ENCODE measurements at regions not wholly inside any gene's neighbourhood (a gene's known extent, or its start where the extent isn't known, plus 50 kb on each side); places are given as distances from the start of the nearest gene placed in this dataset.

- no peak for TF ChIP-seq CTCF (IDR thresholded peaks at IDR 0.05; ENCODE audit: low read depth, low read length)
- no peak for DNase-seq (ENCODE audit: extremely low read depth, low read depth)
Observed at GRCh38 chr2:120446236-120447126, 100.5 kb downstream of the INHBB start.

DNA sequence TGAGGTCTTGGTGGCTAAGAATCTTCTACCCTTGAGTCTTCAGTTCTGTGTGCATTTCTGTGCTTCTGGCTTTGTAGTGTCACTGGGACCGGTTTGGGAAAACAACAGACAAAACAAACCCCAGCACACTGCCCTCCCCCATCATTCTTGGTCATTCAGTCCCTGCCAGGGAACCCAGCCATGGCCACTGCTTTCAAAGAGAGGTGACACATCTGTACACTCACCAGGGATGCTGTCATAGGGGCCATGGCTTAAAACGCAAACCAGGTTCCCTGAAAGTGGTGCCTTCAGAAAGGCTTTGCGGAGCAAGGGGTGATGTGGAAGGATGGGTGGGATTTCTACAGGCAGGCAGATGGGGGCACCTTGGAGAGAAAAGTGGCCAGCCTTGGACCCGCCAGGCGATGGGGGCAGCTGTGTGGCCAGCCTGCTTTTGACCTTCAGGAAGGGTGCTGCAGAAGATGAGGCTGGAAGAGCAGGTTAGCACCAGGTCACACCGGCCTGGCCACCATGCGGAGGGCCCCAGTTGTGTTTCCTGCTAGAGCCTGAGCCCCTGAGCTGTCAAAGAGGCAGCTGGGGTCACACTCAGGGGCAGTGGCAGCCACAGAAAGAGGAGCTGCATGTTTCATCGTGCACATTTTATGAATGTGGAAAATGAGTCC is 101.3 kb downstream of the INHBB start:
- no peak for TF ChIP-seq CTCF (IDR thresholded peaks at IDR 0.05; ENCODE audit: low read depth, low read length)
- DNase-seq (ENCODE audit: extremely low read depth, low read depth): no peak

DNA sequence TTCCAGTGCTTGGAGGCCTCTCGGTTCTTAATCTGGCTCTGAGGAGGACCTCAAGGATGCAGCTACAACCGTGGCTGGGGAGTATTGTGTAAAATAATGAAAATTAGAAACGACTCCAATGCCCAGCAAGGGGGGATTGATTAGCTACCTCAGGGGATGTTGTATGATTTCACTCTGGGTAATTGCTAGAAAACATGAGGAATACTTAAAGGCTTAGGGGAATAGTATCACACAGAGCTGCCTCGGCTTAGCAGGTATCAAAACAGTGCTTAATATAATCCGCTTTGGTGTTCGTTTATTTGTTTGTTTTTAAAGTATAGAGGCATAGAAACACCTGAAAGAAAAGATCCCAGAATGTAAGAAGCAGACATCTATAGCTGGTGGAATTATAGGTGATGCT is 102.5 kb downstream of the INHBB start:
- no peak for DNase-seq (ENCODE audit: extremely low read depth, low read depth)
- TF ChIP-seq CTCF (IDR thresholded peaks at IDR 0.05; ENCODE audit: low read depth, low read length): no peak

GRCh38 chr2:120448961-120449810 is 103.2 kb downstream of the INHBB start:
- DNase-seq (ENCODE audit: extremely low read depth, low read depth): no peak
- no peak for TF ChIP-seq CTCF (IDR thresholded peaks at IDR 0.05; ENCODE audit: low read depth, low read length)

- TF ChIP-seq CTCF (IDR thresholded peaks at IDR 0.05; ENCODE audit: low read depth, low read length): no peak
- no peak for DNase-seq (ENCODE audit: extremely low read depth, low read depth)
Observed at GRCh38 chr2:120450196-120450820, 104.4 kb downstream of the INHBB start.

DNA sequence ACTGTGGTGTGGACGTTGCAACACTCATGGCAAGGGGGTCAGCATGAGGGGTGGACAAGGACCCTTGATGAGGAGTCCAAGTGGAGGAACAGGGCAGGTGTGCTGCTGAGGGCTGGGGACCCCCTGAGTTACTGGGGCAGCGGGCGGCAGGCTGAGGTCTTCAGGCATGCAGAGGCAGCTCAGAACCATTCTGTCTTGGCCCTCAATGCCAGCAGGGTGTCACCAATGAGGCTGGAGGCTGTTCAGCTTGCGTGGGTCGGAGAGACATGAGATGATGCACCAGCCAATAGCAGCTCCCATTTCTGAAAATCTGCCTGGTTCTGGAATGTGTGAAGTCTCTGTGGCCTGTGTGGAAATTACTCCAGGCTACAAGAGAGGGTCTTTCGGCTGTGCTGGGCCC is 105.4 kb downstream of the INHBB start:
- no peak for TF ChIP-seq CTCF (IDR thresholded peaks at IDR 0.05; ENCODE audit: low read depth, low read length)
- no peak for DNase-seq (ENCODE audit: extremely low read depth, low read depth)

Measured in AG09319 (cell line).